ENCODE measurements at regions not wholly inside any gene's neighbourhood (a gene's known extent, or its start where the extent isn't known, plus 50 kb on each side); places are given as distances from the start of the nearest gene placed in this dataset.
"Not testable (repeated sequence)": the region's sequence is repeated elsewhere in the genome, so short reads cannot be mapped to it uniquely, and the experiment has no call there.

DNA sequence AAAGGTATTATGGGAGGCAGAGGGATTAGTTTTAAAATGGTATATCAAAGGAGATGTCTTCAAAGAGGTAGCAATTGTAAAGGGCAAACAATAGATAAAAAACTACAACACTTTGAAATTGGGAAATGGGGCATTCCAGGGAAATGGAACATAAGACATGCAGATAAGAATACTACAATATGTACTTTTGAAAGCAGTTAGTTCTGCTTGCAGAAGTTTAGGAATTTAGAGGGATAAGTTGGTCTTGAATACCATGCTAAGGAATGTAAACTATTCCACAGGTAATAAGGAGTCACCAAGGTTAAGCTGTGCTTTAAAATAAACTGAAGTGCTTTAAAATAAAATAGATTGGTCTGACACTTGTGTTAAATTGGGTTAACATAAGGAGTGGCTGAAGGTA lies 571.7 kb upstream of the ACVR2A start:
- no peak overlapping the region for H3T11ph ChIP-seq (ENCODE audit: low read length)
- H2BK15ac ChIP-seq (ENCODE audit: low read depth, low read length): no peak overlapping the region
- TF ChIP-seq, protein P1, sequence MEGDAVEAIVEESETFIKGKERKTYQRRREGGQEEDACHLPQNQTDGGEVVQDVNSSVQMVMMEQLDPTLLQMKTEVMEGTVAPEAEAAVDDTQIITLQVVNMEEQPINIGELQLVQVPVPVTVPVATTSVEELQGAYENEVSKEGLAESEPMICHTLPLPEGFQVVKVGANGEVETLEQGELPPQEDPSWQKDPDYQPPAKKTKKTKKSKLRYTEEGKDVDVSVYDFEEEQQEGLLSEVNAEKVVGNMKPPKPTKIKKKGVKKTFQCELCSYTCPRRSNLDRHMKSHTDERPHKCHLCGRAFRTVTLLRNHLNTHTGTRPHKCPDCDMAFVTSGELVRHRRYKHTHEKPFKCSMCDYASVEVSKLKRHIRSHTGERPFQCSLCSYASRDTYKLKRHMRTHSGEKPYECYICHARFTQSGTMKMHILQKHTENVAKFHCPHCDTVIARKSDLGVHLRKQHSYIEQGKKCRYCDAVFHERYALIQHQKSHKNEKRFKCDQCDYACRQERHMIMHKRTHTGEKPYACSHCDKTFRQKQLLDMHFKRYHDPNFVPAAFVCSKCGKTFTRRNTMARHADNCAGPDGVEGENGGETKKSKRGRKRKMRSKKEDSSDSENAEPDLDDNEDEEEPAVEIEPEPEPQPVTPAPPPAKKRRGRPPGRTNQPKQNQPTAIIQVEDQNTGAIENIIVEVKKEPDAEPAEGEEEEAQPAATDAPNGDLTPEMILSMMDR (conservative IDR thresholded peaks at IDR 0.05): no peak
- no peak overlapping the region for H2BK5ac ChIP-seq (ENCODE audit: insufficient read length, low read length)
- H3K14ac ChIP-seq (ENCODE audit: insufficient read depth, low read length): no peak overlapping the region
- H3K9me3 ChIP-seq (ENCODE audit: control insufficient read depth, low read depth, low read length): peaks cover 13% of the 10 kb centered on the region
- H3K27me3 ChIP-seq (ENCODE audit: insufficient read depth, low read length): no peaks in the 10 kb centered on the region
- no peaks in the 10 kb centered on the region for H3K79me1 ChIP-seq (ENCODE audit: insufficient read depth, low read depth, low read length, poor library complexity, severe bottlenecking)
- H4K91ac ChIP-seq (ENCODE audit: insufficient read length, low read depth, low read length): no peak overlapping the region
- no peak overlapping the region for H3K9ac ChIP-seq (ENCODE audit: extremely low read depth, insufficient read length, low read length)
- H4K20me1 ChIP-seq (ENCODE audit: control insufficient read depth, insufficient read depth, insufficient read length): no peaks in the 10 kb centered on the region
- Mint-ChIP-seq H3K36me3 (ENCODE audit: insufficient read depth in 1 of 3, low read depth in 3 of 3) (peaks cover 13 to 23% (median 19%) of the 10 kb centered on the region in 3 experiments), H3K4me1 (peaks cover 0 to 5% of the 10 kb centered on the region in 2 experiments; a peak in 1 of 4 replicates), H3K27me3 (ENCODE audit: low read depth) (no peaks in the 10 kb centered on the region; the same call in 1 of the 2 replicates), H3K4me3 (no peak overlapping the region), H3K9me3 (peaks cover 20 to 22% of the 10 kb centered on the region in 2 experiments), H3K27ac (no peak overlapping the region)
- no peaks in the 10 kb centered on the region for H3K79me2 ChIP-seq (ENCODE audit: insufficient read depth, low read length)
- DNase-seq: no peak
- H2BK12ac ChIP-seq (ENCODE audit: insufficient read length, low read depth, low read length): no peak overlapping the region
- H2AK5ac ChIP-seq (ENCODE audit: insufficient read length, low read length): no peak overlapping the region
- no peak overlapping the region for H2BK20ac ChIP-seq (ENCODE audit: low read depth, low read length, poor library complexity, severe bottlenecking)
- no peak overlapping the region for H2BK120ac ChIP-seq (ENCODE audit: low read depth, low read length, poor library complexity, severe bottlenecking)
- H3K4me2 ChIP-seq (ENCODE audit: insufficient read depth, insufficient read length, low read length): no peak overlapping the region
- H3K27ac ChIP-seq (ENCODE audit: insufficient read length, low read depth, low read length): no peak overlapping the region
- no peak overlapping the region for H3K23ac ChIP-seq (ENCODE audit: insufficient read length, low read depth, low read length)
- H3K23me2 ChIP-seq (ENCODE audit: insufficient read length, low read depth, low read length, poor library complexity, severe bottlenecking): no peaks in the 10 kb centered on the region
- H2AFZ ChIP-seq (ENCODE audit: low read length): no peak overlapping the region
- no peak overlapping the region for H3K18ac ChIP-seq (ENCODE audit: insufficient read length, low read depth, low read length)
- H3K4ac ChIP-seq (ENCODE audit: low read depth, low read length): no peak overlapping the region
- no peak overlapping the region for H4K8ac ChIP-seq (replicated peaks; ENCODE audit: insufficient read length, low read depth, low read length)
- no peak overlapping the region for H4K5ac ChIP-seq (ENCODE audit: insufficient read length, low read depth, low read length)
- H3K4me1 ChIP-seq (ENCODE audit: insufficient read depth, low read length): no peaks in the 10 kb centered on the region
- no peak overlapping the region for H3K56ac ChIP-seq (ENCODE audit: insufficient read length, low read depth, low read length)

DNA sequence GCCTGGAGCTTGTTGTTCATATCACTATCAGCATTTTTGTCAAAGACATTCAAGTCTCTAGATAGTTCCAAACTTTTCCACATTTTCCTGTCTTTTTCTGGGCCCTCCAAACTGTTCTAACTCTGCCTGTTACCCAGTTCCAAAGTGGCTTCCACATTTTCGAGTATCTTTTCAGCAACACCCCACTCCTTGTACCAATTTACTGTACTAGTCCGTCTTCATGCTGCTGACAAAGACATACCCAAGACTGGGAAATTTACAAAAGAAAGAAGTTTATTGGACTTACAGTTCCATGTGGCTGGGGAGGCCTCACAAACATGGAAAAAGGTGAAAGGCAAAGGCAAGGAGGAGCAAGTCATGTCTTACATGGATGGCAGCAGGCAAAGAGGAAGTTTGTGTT lies 575.2 kb upstream of the ACVR2A start:
- not testable (repeated sequence) for H3K79me1 ChIP-seq (ENCODE audit: insufficient read depth, low read depth, low read length, poor library complexity, severe bottlenecking); H3K23ac ChIP-seq (ENCODE audit: insufficient read length, low read depth, low read length); H3K23me2 ChIP-seq (ENCODE audit: insufficient read length, low read depth, low read length, poor library complexity, severe bottlenecking); H2BK120ac ChIP-seq (ENCODE audit: low read depth, low read length, poor library complexity, severe bottlenecking); DNase-seq; H3K56ac ChIP-seq (ENCODE audit: insufficient read length, low read depth, low read length); H3K9ac ChIP-seq (ENCODE audit: extremely low read depth, insufficient read length, low read length); H3T11ph ChIP-seq (ENCODE audit: low read length); H3K4me1 Mint-ChIP-seq; H2BK15ac ChIP-seq (ENCODE audit: low read depth, low read length); H3K79me2 ChIP-seq (ENCODE audit: insufficient read depth, low read length); H3K4me1 ChIP-seq (ENCODE audit: insufficient read depth, low read length); H3K27ac Mint-ChIP-seq; H2AK5ac ChIP-seq (ENCODE audit: insufficient read length, low read length); H2AFZ ChIP-seq (ENCODE audit: low read length); H3K27me3 Mint-ChIP-seq (ENCODE audit: low read depth); H3K27me3 ChIP-seq (ENCODE audit: insufficient read depth, low read length); H2BK20ac ChIP-seq (ENCODE audit: low read depth, low read length, poor library complexity, severe bottlenecking); H3K4me2 ChIP-seq (ENCODE audit: insufficient read depth, insufficient read length, low read length); H3K14ac ChIP-seq (ENCODE audit: insufficient read depth, low read length); H4K91ac ChIP-seq (ENCODE audit: insufficient read length, low read depth, low read length); H4K8ac ChIP-seq (replicated peaks; ENCODE audit: insufficient read length, low read depth, low read length); H3K4me3 Mint-ChIP-seq; H2BK5ac ChIP-seq (ENCODE audit: insufficient read length, low read length); H4K20me1 ChIP-seq (ENCODE audit: control insufficient read depth, insufficient read depth, insufficient read length); H3K18ac ChIP-seq (ENCODE audit: insufficient read length, low read depth, low read length); H3K4ac ChIP-seq (ENCODE audit: low read depth, low read length); H4K5ac ChIP-seq (ENCODE audit: insufficient read length, low read depth, low read length); H3K27ac ChIP-seq (ENCODE audit: insufficient read length, low read depth, low read length); H2BK12ac ChIP-seq (ENCODE audit: insufficient read length, low read depth, low read length)
- Mint-ChIP-seq H3K9me3 (peaks cover 30 to 36% of the 10 kb centered on the region in 2 experiments), H3K36me3 (ENCODE audit: insufficient read depth in 1 of 3, low read depth in 3 of 3) (peaks cover 15 to 34% (median 25%) of the 10 kb centered on the region in 3 experiments)
- peaks cover 13% of the 10 kb centered on the region for H3K9me3 ChIP-seq (ENCODE audit: control insufficient read depth, low read depth, low read length)
- no CpG with 5 or more reads among the region's 2 CpGs for WGBS (ENCODE audit: extremely low coverage, insufficient read length, low lambda C conversion rate)
